Smooth muscle cell (in vitro differentiated cells): ENCODE measurements at regions not wholly inside any gene's neighbourhood (a gene's known extent, or its start where the extent isn't known, plus 50 kb on each side); places are given as distances from the start of the nearest gene placed in this dataset.

Source experiments
- DNase-seq: peaks from one replicate; lab custom pipeline; 2025; ENCODE audit not compliant: unreplicated experiment; lab: John Stamatoyannopoulos, UW
- H2AFZ ChIP-seq: fragments of 200-600 bp; sonication (generic); 2 replicates; pipeline ENCODE4 v1.6.0; 2016; ENCODE audit warnings: antibody characterized with exemption, low read depth, mild to moderate bottlenecking
- H3F3A ChIP-seq: fragments of 200-600 bp; sonication (generic); 2 replicates; pipeline ENCODE4 v1.6.0; 2017; ENCODE audit warnings: antibody characterized with exemption, low read depth
- H3K27ac ChIP-seq: fragments of 200-600 bp; sonication (generic); 2 replicates; pipeline ENCODE4 v1.5.1; 2016; ENCODE audit warnings: low read depth, mild to moderate bottlenecking
- H3K27me3 ChIP-seq: fragments of 200-600 bp; sonication (generic); 2 replicates; pipeline ENCODE4 v1.6.1; 2016; ENCODE audit warnings: low read depth, mild to moderate bottlenecking
- H3K36me3 ChIP-seq: fragments of 200-600 bp; sonication (generic); 2 replicates; pipeline ENCODE4 v1.5.1; 2016; ENCODE audit warnings: low read depth
- H3K4me1 ChIP-seq: fragments of 200-600 bp; sonication (generic); 2 replicates; pipeline ENCODE4 v1.5.1; 2016; ENCODE audit warnings: low read depth
- H3K4me2 ChIP-seq: fragments of 200-600 bp; sonication (generic); 2 replicates; pipeline ENCODE4 v1.6.0; 2016; ENCODE audit warnings: mild to moderate bottlenecking
- H3K4me3 ChIP-seq: fragments of 200-600 bp; sonication (generic); 2 replicates; pipeline ENCODE4 v1.5.1; 2016; ENCODE audit warnings: mild to moderate bottlenecking
- H3K79me2 ChIP-seq: fragments of 200-600 bp; sonication (generic); 2 replicates; pipeline ENCODE4 v1.6.0; 2016; ENCODE audit warnings: low read depth, mild to moderate bottlenecking
- H3K9ac ChIP-seq: fragments of 200-600 bp; sonication (generic); 2 replicates; pipeline ENCODE4 v1.6.0; 2016; ENCODE audit warnings: low read depth
- H3K9me3 ChIP-seq: fragments of 200-600 bp; sonication (generic); replicated peaks from 2 replicates; pipeline ENCODE4 v1.5.1; 2016; ENCODE audit warnings: low read depth
- H4K20me1 ChIP-seq: fragments of 200-600 bp; sonication (generic); 2 replicates; pipeline ENCODE4 v1.6.0; 2016; ENCODE audit warnings: low read depth
- CTCF ChIP-seq: fragments of 200-600 bp; sonication (generic); IDR thresholded peaks from 2 replicates; pipeline ENCODE4 v1.5.1; 2017; ENCODE audit warnings: borderline replicate concordance, mild to moderate bottlenecking, antibody characterized with exemption; ENCODE audit not compliant: insufficient read depth, poor library complexity, severe bottlenecking
- WGBS: methylation state at CpG from one replicate; pipeline ENCODE4 v1.1.7; 2016; ENCODE audit warnings: low lambda C conversion rate; 5-methylcytosine and 5-hydroxymethylcytosine counted together

GRCh38 chr7:46685051-46685450 is 764.0 kb upstream of the IGFBP3 start:
- no peak for DNase-seq
- no peak overlapping the region for H3K4me3 ChIP-seq
- 72% methylated on average over 2 of the region's 2 CpGs for WGBS
- H4K20me1 ChIP-seq = no peaks in the 10 kb centered on the region
- TF ChIP-seq CTCF = no peak
- no peaks in the 10 kb centered on the region for H3K79me2 ChIP-seq
- no peak overlapping the region for H3K4me2 ChIP-seq
- no peak overlapping the region for H3K9ac ChIP-seq
- no peak overlapping the region for H2AFZ ChIP-seq
- H3K36me3 ChIP-seq = no peaks in the 10 kb centered on the region
- H3K27me3 ChIP-seq = no peaks in the 10 kb centered on the region
- H3K4me1 ChIP-seq = no peaks in the 10 kb centered on the region
- H3K9me3 ChIP-seq = no peaks in the 10 kb centered on the region
- H3F3A ChIP-seq = no peaks in the 10 kb centered on the region
- H3K27ac ChIP-seq = no peak overlapping the region

- Histone ChIP-seq H3K9me3 (no peaks in the 10 kb centered on the region), H3K4me2 (peak overlapping the region; percentile 43), H3K4me1 (no peaks in the 10 kb centered on the region), H3K36me3 (no peaks in the 10 kb centered on the region), H3K9ac (no peak overlapping the region), H3K27ac (peak overlapping the region; percentile 52), H3K27me3 (no peaks in the 10 kb centered on the region), H3F3A (no peaks in the 10 kb centered on the region), H2AFZ (peak overlapping the region; percentile 79), H4K20me1 (no peaks in the 10 kb centered on the region), H3K4me3 (no peak overlapping the region), H3K79me2 (no peaks in the 10 kb centered on the region)
- WGBS = 51% methylated on average over 7 of the region's 7 CpGs
- no peak for DNase-seq
- no peak for TF ChIP-seq CTCF
Measured at GRCh38 chr7:46682836-46683624, 762.0 kb upstream of the IGFBP3 start.

- Histone ChIP-seq H4K20me1 (no peaks in the 10 kb centered on the region), H3K79me2 (no peaks in the 10 kb centered on the region), H3K4me2 (no peak overlapping the region), H3K27ac (no peak overlapping the region), H3K4me3 (no peak overlapping the region), H3K27me3 (no peaks in the 10 kb centered on the region), H3K36me3 (no peaks in the 10 kb centered on the region), H3K4me1 (no peaks in the 10 kb centered on the region), H2AFZ (no peak overlapping the region), H3F3A (no peaks in the 10 kb centered on the region), H3K9me3 (no peaks in the 10 kb centered on the region), H3K9ac (no peak overlapping the region)
- 95% methylated on average over 12 of the region's 12 CpGs for WGBS
- no peak for DNase-seq
- no peak for TF ChIP-seq CTCF
Measured at GRCh38 chr7:46681865-46682503, 760.9 kb upstream of the IGFBP3 start.
